ENCODE measurements at regions not wholly inside any gene's neighbourhood (a gene's known extent, or its start where the extent isn't known, plus 50 kb on each side); places are given as distances from the start of the nearest gene placed in this dataset.
"Not testable (repeated sequence)": the region's sequence is repeated elsewhere in the genome, so short reads cannot be mapped to it uniquely, and the experiment has no call there.

DNA sequence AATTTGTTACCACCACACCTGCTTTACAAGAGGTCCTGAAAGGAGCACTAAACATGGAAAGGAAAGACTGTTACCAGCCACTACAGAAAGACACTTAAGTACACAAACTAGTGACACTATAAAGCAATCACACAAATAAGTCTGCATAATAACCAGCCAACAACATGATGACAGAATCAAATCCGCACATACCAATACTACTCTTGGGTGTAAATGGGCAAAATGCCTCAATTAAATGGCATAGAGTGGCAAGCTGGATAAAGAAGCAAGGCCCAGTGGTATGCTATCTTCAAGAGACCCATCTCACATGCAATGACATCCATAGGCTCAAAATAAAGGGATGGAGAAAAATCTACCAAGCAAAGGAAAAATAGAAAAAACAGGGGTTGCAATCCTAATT, 106.8 kb upstream of the PRR23C start:
- H3K4me1 ChIP-seq: peaks cover 1% of the 10 kb centered on the region
- no peaks in the 10 kb centered on the region for H3K36me3 ChIP-seq
- H3K27ac ChIP-seq (replicated peaks): no peak overlapping the region
- no peak overlapping the region for H3K4me3 ChIP-seq
- intact Hi-C loops (cut with micrococcal nuclease): no loop called here
- TF ChIP-seq, protein P1, sequence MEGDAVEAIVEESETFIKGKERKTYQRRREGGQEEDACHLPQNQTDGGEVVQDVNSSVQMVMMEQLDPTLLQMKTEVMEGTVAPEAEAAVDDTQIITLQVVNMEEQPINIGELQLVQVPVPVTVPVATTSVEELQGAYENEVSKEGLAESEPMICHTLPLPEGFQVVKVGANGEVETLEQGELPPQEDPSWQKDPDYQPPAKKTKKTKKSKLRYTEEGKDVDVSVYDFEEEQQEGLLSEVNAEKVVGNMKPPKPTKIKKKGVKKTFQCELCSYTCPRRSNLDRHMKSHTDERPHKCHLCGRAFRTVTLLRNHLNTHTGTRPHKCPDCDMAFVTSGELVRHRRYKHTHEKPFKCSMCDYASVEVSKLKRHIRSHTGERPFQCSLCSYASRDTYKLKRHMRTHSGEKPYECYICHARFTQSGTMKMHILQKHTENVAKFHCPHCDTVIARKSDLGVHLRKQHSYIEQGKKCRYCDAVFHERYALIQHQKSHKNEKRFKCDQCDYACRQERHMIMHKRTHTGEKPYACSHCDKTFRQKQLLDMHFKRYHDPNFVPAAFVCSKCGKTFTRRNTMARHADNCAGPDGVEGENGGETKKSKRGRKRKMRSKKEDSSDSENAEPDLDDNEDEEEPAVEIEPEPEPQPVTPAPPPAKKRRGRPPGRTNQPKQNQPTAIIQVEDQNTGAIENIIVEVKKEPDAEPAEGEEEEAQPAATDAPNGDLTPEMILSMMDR (IDR thresholded peaks at IDR 0.05; ENCODE audit: borderline replicate concordance): no peak
- DNase-seq: no peak
- peaks cover 7% of the 10 kb centered on the region for H3K9me3 ChIP-seq (replicated peaks)
- H3K27me3 ChIP-seq (ENCODE audit: low read depth): no peaks in the 10 kb centered on the region

- DNase-seq; H3K27me3 ChIP-seq (ENCODE audit: low read depth); H3K27ac ChIP-seq (replicated peaks); H3K4me3 ChIP-seq; H3K4me1 ChIP-seq; H3K36me3 ChIP-seq; H3K9me3 ChIP-seq (replicated peaks); intact Hi-C loops (cut with micrococcal nuclease): not testable (repeated sequence)
Measured at GRCh38 chr3:139153434-139153833, 108.7 kb upstream of the PRR23C start.

GRCh38 chr3:139157161-139157932, 112.7 kb upstream of the PRR23C start:
- intact Hi-C loops (cut with micrococcal nuclease): no loop called here
- TF ChIP-seq, protein P1 (IDR thresholded peaks at IDR 0.05; ENCODE audit: borderline replicate concordance): no peak

GRCh38 chr3:139159356-139159755, 114.7 kb upstream of the PRR23C start:
- Histone ChIP-seq H3K36me3 (no peaks in the 10 kb centered on the region), H3K27me3 (ENCODE audit: low read depth) (peaks cover 22% of the 10 kb centered on the region), H3K27ac (replicated peaks) (no peak overlapping the region), H3K4me3 (no peak overlapping the region), H3K4me1 (peaks cover 4% of the 10 kb centered on the region), H3K9me3 (replicated peaks) (no peaks in the 10 kb centered on the region)
- no peak for DNase-seq
- intact Hi-C loops (cut with micrococcal nuclease): no loop called here
- TF ChIP-seq, protein P1 (IDR thresholded peaks at IDR 0.05; ENCODE audit: borderline replicate concordance): no peak

More at GRCh38 chr3:139157161-139157932, 112.7 kb upstream of the PRR23C start:
- no peaks in the 10 kb centered on the region for H3K9me3 ChIP-seq (replicated peaks)
- H3K27ac ChIP-seq (replicated peaks): no peak overlapping the region
- no peak overlapping the region for H3K4me3 ChIP-seq
- peaks cover 4% of the 10 kb centered on the region for H3K4me1 ChIP-seq
- DNase-seq: no peak
- peaks cover 12% of the 10 kb centered on the region for H3K27me3 ChIP-seq (ENCODE audit: low read depth)
- H3K36me3 ChIP-seq: no peaks in the 10 kb centered on the region

- H3K27me3 ChIP-seq (ENCODE audit: low read depth): peaks cover 6% of the 10 kb centered on the region
- H3K9me3 ChIP-seq (replicated peaks): peaks cover 6% of the 10 kb centered on the region
- no peak for DNase-seq
- H3K36me3 ChIP-seq: no peaks in the 10 kb centered on the region
- H3K4me1 ChIP-seq: no peaks in the 10 kb centered on the region
- intact Hi-C loops (cut with micrococcal nuclease): no loop called here
- peak overlapping the region; percentile 7 for H3K4me3 ChIP-seq
- TF ChIP-seq, protein P1 (IDR thresholded peaks at IDR 0.05; ENCODE audit: borderline replicate concordance): no peak
- no peak overlapping the region for H3K27ac ChIP-seq (replicated peaks)
Measured at GRCh38 chr3:139173372-139174108, 128.8 kb upstream of the PRR23C start.

GRCh38 chr3:139180489-139180888, 135.8 kb upstream of the PRR23C start:
- Histone ChIP-seq H3K36me3 (no peaks in the 10 kb centered on the region), H3K4me3 (no peak overlapping the region), H3K9me3 (replicated peaks) (peaks cover 29% of the 10 kb centered on the region), H3K27ac (replicated peaks) (no peak overlapping the region), H3K27me3 (ENCODE audit: low read depth) (no peaks in the 10 kb centered on the region), H3K4me1 (no peaks in the 10 kb centered on the region)
- no peak for DNase-seq
- TF ChIP-seq, protein P1 (IDR thresholded peaks at IDR 0.05; ENCODE audit: borderline replicate concordance): no peak
- intact Hi-C loops (cut with micrococcal nuclease): no loop called here
